GM21786 (cell line): ENCODE measurements at regions not wholly inside any gene's neighbourhood (a gene's known extent, or its start where the extent isn't known, plus 50 kb on each side); places are given as distances from the start of the nearest gene placed in this dataset.
A peak's percentile ranks its signal among the peaks of the same experiment; 100 is the strongest.

ENCODE experiments used
- ATAC-seq: cut with Tn5 transposase; IDR thresholded peaks from one replicate; pipeline ENCODE4 v1.9.1; 2021; ENCODE audit not compliant: unreplicated experiment

DNA sequence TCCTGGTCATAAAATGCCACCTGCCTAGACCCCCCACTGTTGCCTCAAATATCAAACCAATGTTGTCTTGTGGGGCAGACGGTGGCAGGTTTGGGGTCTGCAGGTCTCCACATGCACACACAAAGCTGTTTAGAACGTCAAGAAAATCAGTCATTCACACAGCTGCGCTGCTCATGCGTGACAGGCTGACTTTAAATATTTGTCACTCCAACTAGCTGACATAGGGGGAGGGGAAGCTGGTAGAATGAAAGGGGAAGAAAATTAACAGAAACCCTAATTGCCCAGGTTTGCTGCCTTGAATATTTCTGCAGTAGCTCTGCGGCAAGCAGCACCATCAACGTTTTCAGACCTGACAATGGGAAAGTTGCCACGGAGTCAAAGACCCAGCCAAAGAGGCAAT, 201.8 kb downstream of the ABHD5 start:
- no peak for ATAC-seq

DNA sequence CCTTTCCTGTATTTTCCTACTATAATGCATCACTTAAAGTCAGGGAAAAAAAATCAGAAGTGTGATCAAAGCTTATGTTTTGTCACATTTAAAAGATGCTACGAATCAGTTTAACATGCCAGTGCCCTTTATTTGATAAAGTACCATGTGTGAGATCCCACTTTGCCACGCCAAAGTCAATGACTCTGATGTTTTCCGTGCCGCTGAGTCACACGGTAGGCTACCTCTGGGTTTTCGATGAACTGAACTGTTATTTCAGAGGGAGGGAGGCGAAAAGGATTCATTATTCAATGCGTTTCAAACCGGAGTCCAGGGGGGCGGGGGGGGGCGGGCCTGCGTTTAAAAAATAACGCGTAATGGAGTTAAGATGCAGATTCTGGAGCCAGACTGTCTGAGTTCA, 203.0 kb downstream of the ABHD5 start:
- no peak for ATAC-seq

DNA sequence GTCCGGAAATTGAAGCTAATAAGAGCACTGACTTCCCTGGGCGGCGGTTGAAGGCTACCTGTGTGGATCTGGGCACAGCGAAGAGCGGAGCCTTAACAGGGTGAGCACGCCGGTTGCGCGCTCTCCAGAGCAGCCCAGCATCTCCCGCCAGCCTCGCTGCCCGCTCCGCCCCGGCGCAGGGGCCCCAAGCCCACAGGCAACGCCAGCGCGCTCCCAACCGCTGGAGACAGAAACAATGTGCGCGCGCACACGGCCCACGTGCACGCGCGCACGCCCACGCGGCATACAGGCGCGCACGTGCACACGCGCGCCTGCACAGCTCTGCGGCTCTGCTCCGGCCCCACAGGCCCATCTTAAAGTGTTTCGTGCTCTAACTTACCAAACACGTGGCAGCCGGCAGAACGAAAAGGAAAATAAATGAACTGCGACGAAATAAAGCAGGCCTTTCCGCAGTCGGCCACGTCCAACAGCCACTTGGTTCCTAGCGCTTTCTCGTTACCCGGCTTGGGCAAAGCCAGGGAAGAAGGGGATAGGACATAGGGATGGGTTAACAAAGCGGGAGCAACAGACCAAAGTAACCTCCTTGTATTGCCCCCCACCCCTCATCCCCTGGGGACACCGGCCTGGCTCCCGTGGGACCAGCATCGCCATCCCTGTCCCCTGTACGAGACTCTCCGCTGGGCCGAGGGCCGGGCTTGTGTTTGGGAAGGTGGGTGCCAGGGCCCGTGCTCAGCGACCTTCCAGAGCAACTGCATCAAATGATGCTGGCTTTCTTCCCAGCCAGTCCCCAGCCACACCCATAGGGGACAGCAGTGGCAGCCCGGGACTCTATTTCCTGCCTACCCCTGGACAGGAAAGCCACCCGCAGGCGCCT, 203.7 kb downstream of the ABHD5 start:
- no peak for ATAC-seq

DNA sequence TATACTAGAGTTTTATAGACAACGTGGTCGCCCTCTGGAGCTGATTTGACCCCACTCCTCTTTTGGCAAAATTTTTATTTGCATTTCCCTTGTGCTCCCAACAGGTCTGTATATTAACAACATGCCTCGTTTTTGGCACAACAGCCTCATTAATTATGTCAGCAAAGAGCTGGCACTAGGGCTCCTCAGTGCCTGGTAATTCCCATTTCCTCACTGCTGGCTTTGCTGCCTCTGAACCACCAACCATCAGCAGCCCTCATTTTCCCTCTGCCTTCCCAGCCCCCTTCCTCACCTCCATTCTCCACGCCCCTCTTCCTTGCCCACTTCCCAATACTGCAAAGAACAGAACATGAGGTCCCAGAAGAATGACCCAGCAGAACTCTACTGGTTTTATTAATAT, 204.8 kb downstream of the ABHD5 start:
- ATAC-seq, result no peak

DNA sequence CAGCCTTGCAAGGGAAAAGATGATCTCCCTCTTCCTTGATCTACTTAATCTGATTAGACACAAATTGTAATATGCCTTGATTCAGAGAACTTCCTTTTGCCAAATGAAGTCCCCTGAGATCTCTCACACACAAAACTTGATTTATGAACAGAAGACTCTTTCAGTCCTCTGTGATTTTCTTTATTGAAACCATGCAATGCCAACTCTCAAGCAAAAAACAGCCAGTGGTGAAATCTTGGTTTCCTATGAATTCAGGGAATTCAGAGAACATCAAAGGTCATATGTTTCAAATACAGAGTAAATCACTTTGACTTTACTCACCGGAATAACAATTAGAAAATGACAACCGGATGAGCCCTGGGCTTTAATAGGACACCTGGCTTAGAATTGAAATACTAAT, 211.7 kb downstream of the ABHD5 start:
- ATAC-seq, result no peak

- ATAC-seq, result no peak
Observed at GRCh38 chr3:43905157-43905556, 214.4 kb downstream of the ABHD5 start.

GRCh38 chr3:43906849-43907507, 216.2 kb downstream of the ABHD5 start:
- peak; percentile 40 for ATAC-seq

- peak; percentile 90 for ATAC-seq
Observed at GRCh38 chr3:43907508-43907858, 216.7 kb downstream of the ABHD5 start.

GRCh38 chr3:43908456-43908855, 217.7 kb downstream of the ABHD5 start:
- ATAC-seq, result no peak

GRCh38 chr3:43909149-43909548, 218.4 kb downstream of the ABHD5 start:
- ATAC-seq, result no peak

GRCh38 chr3:43910750-43911149, 220.0 kb downstream of the ABHD5 start:
- ATAC-seq, result no peak

DNA sequence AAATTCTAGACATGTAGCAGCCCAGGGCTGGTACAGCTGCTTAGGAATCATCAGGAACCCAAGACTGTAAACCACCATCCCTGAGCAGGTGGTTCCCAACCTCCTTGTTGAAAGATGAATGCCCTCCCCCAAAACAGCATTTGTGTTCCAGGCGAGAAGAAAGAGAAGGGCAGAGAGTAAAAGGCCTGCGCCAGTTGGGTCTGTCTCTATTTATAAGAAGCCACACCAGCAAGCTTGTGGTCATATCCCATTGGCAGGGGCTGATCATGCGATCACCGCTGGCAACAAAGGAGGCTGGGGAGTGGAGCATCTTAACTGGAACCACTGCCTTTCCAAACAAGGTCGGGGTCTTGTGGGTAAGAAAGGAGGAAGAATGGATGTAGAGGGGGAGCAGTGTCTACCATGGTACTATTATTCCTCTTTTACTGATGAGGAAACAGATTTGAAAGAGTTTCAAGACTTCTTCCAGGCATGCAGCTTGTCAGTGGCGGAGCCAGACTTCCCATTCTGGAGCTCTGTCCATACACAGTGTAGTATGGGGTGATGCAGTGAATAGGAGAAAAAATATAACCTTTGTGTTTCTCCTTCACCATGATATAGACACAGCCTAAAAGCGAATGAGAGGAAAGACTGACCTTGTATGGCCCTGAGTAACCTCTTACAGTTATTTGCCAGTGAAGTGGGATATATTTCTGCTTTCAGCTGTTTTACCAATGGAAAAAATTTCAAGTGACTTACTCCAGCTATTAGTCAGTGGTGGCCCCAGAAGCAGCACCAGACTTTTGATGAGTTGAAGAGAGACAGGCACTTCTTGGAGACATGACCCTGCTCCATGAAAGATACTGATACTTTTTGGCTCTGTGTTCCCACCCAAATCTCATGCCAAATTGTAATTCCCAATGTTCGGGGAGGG, 222.6 kb downstream of the ABHD5 start:
- ATAC-seq, result no peak

DNA sequence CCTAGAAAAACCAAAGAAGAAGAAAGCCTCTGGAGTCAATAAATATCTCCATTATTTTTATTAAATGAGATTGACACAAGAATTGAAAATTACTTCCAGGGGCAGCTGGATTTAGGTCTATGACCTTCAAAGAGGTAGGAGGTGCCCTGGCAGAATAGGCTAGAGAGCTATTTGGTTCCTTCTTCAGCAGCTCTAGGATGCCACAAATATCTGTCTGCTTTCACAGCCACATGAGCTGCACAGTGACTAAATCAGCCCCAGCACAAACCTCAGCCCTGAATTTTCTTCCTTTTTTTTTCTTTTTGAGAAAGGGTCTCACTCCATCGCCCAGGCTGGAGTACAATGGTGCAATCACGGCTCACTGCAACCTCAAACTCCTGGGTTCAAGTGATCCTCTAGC, 223.5 kb downstream of the ABHD5 start:
- ATAC-seq, result no peak

DNA sequence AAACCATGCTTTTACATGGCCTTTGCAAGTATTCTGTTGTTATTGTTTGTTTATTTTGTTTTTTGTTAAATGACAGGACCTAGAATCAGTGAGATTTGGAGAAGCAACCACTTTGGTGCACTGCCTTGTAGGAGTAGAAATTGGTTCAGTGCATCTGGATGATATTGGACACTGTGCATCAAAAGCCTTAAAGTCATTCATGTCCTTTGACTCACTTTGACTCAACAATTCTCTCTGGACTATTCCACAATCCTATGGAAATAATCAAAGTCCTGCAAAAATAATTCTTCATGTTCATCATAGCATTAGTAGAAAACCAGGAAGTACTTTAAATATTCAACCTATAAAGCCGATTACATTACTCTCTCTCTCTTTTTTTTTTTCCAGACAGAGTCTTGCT, 224.8 kb downstream of the ABHD5 start:
- no peak for ATAC-seq

GRCh38 chr3:43917361-43917760, 226.6 kb downstream of the ABHD5 start:
- no peak for ATAC-seq

- ATAC-seq, result no peak
Observed at GRCh38 chr3:43919029-43919428, 228.3 kb downstream of the ABHD5 start.

- no peak for ATAC-seq
Observed at GRCh38 chr3:43921056-43921648, 230.4 kb downstream of the ABHD5 start.

DNA sequence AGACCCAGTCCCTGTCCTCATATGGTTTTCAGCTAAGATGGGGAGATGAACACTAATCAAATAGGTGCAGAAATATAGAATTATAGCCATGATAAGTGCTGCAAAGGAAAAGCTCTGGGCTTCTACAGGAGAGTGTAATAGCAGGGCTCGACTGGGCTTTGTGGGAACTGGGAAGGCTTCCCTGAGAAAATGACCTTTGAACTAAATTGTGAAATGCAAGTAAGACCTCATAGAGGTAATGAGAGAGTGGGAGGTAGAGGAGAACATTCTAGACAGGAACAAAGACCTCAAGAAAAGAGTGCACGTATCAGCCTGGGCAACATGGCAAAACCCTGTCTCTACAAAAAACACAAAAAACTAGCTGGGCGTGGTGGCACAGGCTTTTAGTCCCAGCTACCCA, 231.6 kb downstream of the ABHD5 start:
- no peak for ATAC-seq

DNA sequence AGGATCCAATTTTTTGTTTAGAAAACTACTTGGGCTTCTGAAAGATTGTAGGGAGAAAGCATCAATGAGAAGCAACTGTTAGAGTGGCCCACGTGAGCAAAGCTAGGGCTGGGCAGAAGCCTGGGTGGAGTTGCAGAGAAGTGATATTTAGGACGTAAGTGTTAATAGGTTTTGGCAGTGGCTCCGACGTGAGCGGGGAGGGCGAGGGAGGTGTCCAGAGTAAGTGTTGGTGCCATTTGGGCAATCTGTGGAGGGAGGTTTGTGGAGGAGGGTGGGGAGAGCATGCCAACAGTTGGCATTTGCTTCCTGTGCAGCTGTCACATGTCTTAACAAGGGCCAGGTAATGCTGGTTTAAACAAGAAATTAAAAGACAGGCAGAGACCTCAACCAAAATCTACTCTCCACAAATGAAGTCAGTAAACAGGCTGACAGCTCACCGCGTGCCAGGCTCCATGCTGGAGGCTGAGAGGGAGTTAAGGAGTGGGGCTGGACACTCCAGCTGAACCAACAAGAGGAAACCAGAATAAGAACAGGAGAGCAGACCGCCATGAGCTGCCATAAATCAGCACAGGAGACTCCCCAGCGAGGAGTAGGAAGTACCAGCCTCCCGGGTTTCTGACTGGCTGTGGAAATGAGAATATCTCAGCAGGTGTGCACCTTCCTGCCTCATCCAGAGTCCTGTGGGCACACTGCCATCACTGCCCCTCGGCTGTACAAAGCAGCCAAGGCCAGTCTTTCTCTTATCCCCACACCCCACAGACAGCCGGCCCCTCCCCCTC, 232.6 kb downstream of the ABHD5 start:
- ATAC-seq, result no peak

DNA sequence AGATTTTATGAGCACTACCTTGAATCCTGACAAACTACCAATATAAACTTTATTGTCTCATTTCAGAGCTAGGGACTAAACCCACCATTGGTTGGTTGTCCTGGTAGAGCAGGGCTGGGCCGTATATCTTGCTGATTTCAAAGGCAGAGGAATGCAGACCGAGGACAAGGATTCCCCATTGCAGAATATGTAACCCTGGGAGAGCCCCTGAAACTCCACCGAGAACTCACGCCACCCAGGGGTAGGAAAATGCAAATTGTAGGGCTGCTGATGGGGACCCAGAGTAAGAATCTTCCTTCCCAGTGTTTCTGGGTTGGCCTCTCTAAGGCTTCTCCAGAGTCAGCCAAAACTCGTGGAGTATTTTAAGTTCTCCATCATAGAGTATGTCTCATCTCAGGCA, 235.3 kb downstream of the ABHD5 start:
- no peak for ATAC-seq
